SK-N-MC (cell line): ENCODE measurements at regions not wholly inside any gene's neighbourhood (a gene's known extent, or its start where the extent isn't known, plus 50 kb on each side); places are given as distances from the start of the nearest gene placed in this dataset.

Source experiments
- EZH2 ChIP-seq: fragments of 200-600 bp; sonication (generic); IDR thresholded peaks from one replicate; pipeline ENCODE4 v1.6.1; 2017; ENCODE audit warnings: antibody characterized with exemption
- POLR2AphosphoS5 ChIP-seq: IDR thresholded peaks from 2 replicates; pipeline ENCODE4 v1.6.1; 2012; ENCODE audit warnings: mild to moderate bottlenecking, low read depth, low read length, borderline replicate concordance

DNA sequence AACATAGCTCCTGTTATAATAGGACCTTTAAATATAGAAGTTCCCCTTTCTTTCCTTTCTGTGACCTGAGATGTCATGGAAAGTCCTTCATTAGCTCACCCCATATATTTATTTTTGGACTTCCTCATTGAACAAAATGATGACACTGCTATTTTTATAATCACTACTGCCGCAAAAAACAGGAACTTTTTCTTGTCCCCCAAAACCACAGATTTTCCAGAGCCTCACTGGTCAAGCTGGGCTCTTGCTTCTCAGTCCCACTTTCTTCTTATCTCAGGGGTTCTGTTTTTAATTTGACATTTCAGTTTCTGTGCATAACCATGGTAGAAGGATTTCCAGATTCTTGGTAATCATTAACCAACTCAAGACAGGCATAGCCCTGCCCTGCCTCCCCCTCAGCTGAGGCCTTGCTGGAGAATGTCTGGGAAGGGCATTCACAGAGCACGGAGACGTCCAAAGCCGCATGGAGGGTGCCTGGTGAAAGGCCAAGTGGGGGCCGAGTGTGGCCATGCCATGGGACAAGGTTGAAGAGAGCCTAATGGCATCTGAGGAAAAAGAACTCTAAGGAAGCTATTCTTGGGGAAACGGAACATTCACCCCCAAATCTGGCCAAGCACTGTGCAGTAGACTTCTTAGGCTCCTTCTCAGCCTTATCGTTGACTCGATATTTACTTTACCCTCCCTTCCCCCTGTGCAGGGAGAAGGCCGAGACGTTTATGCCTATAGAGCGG, 73.7 kb downstream of the EDN1 start:
- TF ChIP-seq EZH2, result no peak
- no peak for TF ChIP-seq POLR2AphosphoS5
